Peyer's patch (tissue), 4 donors: ENCODE measurements at regions not wholly inside any gene's neighbourhood (a gene's known extent, or its start where the extent isn't known, plus 50 kb on each side); places are given as distances from the start of the nearest gene placed in this dataset.

Experiments
- CTCF ChIP-seq, 6 experiments: fragments of 450-650 bp in 4 of 6; fragments of 200-600 bp in 2 of 6; sonication (generic) in 1 of 6; IDR thresholded peaks; one replicate each; pipeline ENCODE4 v1.5.1; 2017 to 2019; ENCODE audit warnings: antibody characterized with exemption in 6 of 6, mild to moderate bottlenecking in 3 of 6, moderate library complexity in 1 of 6
- POLR2A ChIP-seq, 2 donors: fragments of 450-650 bp; IDR thresholded peaks; one replicate each; pipeline ENCODE4 v1.5.1; 2017; ENCODE audit warnings: antibody characterized with exemption in 2 of 2, mild to moderate bottlenecking in 2 of 2, moderate library complexity in 2 of 2

GRCh38 chr7:109577265-109577664 lies 1007.6 kb downstream of the DNAJB9 start:
- TF ChIP-seq CTCF (IDR thresholded peaks at IDR 0.05), result no peak
- TF ChIP-seq POLR2A (IDR thresholded peaks at IDR 0.05), result no peak
